ENCODE measurements at regions not wholly inside any gene's neighbourhood (a gene's known extent, or its start where the extent isn't known, plus 50 kb on each side); places are given as distances from the start of the nearest gene placed in this dataset.

DNA sequence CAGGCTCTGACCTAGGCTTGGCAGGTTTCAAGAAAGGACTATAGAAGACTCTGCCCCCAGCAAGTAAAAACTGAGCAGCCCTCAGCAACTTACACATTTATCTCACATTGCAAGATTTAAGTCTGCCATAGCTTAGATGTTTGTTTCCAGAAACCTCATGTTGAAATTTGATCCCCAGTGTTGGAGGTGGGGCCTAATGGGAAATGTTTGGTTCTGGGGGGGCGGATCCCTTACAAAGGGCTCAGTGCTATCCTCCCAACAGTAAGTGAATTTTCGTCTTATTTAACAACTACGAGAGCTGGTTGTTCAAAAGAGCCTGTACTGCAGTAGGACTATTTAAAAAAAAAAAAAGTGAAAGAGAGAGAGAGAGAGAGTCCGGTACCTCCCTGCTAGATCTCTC, 125.2 kb upstream of the PROK2 start:
- Histone ChIP-seq H3K4me3 (no peak overlapping the region), H3K4me1 (peaks cover 10% of the 10 kb centered on the region), H3K27me3 (no peaks in the 10 kb centered on the region), H3K9me3 (no peaks in the 10 kb centered on the region), H3K4me2 (no peak overlapping the region), H3K27ac (no peak overlapping the region), H3K9ac (no peak overlapping the region), H4K20me1 (no peaks in the 10 kb centered on the region), H3K36me3 (no peaks in the 10 kb centered on the region)
- TF ChIP-seq Cebpa-rat (IDR thresholded peaks at IDR 0.05), result no peak

GRCh38 chr3:71907996-71908395, 123.0 kb upstream of the PROK2 start:
- no peak overlapping the region for H3K9ac ChIP-seq
- no peak overlapping the region for H3K4me2 ChIP-seq
- TF ChIP-seq Cebpa-rat (IDR thresholded peaks at IDR 0.05), result no peak
- H3K4me1 ChIP-seq, result peaks cover 19% of the 10 kb centered on the region
- H3K36me3 ChIP-seq, result no peaks in the 10 kb centered on the region
- H3K9me3 ChIP-seq, result no peaks in the 10 kb centered on the region
- no peak overlapping the region for H3K4me3 ChIP-seq
- no peak overlapping the region for H3K27ac ChIP-seq
- no peaks in the 10 kb centered on the region for H3K27me3 ChIP-seq
- no peaks in the 10 kb centered on the region for H4K20me1 ChIP-seq

GRCh38 chr3:71906976-71907375, 122.0 kb upstream of the PROK2 start:
- no peaks in the 10 kb centered on the region for H3K9me3 ChIP-seq
- H3K27me3 ChIP-seq, result no peaks in the 10 kb centered on the region
- no peak overlapping the region for H3K9ac ChIP-seq
- no peaks in the 10 kb centered on the region for H4K20me1 ChIP-seq
- TF ChIP-seq Cebpa-rat (IDR thresholded peaks at IDR 0.05), result no peak
- H3K4me1 ChIP-seq, result peaks cover 24% of the 10 kb centered on the region
- H3K27ac ChIP-seq, result no peak overlapping the region
- no peak overlapping the region; the same call in 1 of the 2 replicates for H3K4me2 ChIP-seq
- H3K36me3 ChIP-seq, result no peaks in the 10 kb centered on the region
- no peak overlapping the region for H3K4me3 ChIP-seq

DNA sequence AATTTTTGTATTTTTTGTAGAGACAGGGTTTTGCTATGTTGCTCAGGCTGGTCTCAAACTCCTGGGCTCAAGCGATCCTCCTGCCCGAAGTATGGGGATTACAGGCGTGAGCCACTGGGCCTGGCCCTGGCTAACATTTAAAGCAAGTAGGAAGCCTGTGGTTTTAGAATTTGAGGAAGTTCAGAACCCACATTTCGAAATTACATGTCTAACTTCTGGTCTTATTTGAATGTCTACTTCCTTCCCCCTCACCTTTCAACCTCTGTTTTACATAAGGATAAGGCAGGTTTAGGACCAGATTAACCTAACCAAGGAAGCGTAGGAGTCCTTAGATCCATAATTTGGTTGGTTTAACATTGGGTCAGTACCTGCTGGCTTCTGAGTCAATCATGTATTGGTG, 120.5 kb upstream of the PROK2 start:
- no peaks in the 10 kb centered on the region for H3K36me3 ChIP-seq
- peaks cover 24% of the 10 kb centered on the region for H3K4me1 ChIP-seq
- H4K20me1 ChIP-seq, result no peaks in the 10 kb centered on the region
- H3K4me3 ChIP-seq, result no peak overlapping the region
- TF ChIP-seq Cebpa-rat (IDR thresholded peaks at IDR 0.05), result no peak
- H3K27me3 ChIP-seq, result no peaks in the 10 kb centered on the region
- H3K9me3 ChIP-seq, result no peaks in the 10 kb centered on the region
- H3K9ac ChIP-seq, result no peak overlapping the region
- no peak overlapping the region for H3K27ac ChIP-seq
- H3K4me2 ChIP-seq, result peak overlapping the region; percentile 68

GRCh38 chr3:71903936-71904335, 119.0 kb upstream of the PROK2 start:
- Histone ChIP-seq H3K4me3 (no peak overlapping the region), H3K4me1 (peaks cover 24% of the 10 kb centered on the region), H4K20me1 (no peaks in the 10 kb centered on the region), H3K4me2 (no peak overlapping the region), H3K36me3 (no peaks in the 10 kb centered on the region), H3K9me3 (no peaks in the 10 kb centered on the region), H3K27ac (no peak overlapping the region), H3K9ac (no peak overlapping the region), H3K27me3 (no peaks in the 10 kb centered on the region)
- no peak for TF ChIP-seq Cebpa-rat (IDR thresholded peaks at IDR 0.05)

DNA sequence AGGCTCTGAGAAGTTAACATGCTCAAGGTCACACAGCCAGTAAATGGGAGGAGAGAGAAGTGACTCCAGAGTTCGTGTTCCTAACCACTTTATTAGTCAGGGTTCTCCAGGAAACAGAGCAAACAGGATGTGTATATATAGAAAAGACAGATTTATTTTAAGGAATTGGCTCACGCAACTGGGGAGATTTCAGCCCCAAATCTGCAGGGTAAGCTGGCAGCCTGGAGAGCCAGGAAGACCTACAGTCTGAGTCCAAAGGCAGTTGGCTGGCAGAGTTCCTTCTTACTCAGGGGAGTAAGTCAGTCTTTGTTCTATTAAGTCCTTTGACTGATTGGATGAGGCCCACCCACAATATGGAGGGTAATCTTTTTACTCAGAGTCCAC, 118.2 kb upstream of the PROK2 start:
- no peak for TF ChIP-seq Cebpa-rat (IDR thresholded peaks at IDR 0.05)
- H3K9me3 ChIP-seq, result no peaks in the 10 kb centered on the region
- H3K27ac ChIP-seq, result no peak overlapping the region
- no peaks in the 10 kb centered on the region for H3K27me3 ChIP-seq
- H3K4me2 ChIP-seq, result peak overlapping the region; percentile 52
- H3K9ac ChIP-seq, result no peak overlapping the region
- H4K20me1 ChIP-seq, result no peaks in the 10 kb centered on the region
- no peak overlapping the region for H3K4me3 ChIP-seq
- peaks cover 24% of the 10 kb centered on the region for H3K4me1 ChIP-seq
- no peaks in the 10 kb centered on the region for H3K36me3 ChIP-seq

- Histone ChIP-seq H3K27me3 (no peaks in the 10 kb centered on the region), H3K9me3 (no peaks in the 10 kb centered on the region), H3K9ac (no peak overlapping the region), H3K4me1 (peaks cover 24% of the 10 kb centered on the region), H3K27ac (no peak overlapping the region), H3K4me2 (peak overlapping the region; percentile 52), H3K36me3 (no peaks in the 10 kb centered on the region), H3K4me3 (no peak overlapping the region), H4K20me1 (no peaks in the 10 kb centered on the region)
- TF ChIP-seq Cebpa-rat (IDR thresholded peaks at IDR 0.05), result no peak
Observed at GRCh38 chr3:71902258-71903111, 117.5 kb upstream of the PROK2 start.

- no peak overlapping the region for H3K27ac ChIP-seq
- H3K4me2 ChIP-seq, result no peak overlapping the region
- H3K9me3 ChIP-seq, result no peaks in the 10 kb centered on the region
Observed at GRCh38 chr3:71901645-71902044, 116.7 kb upstream of the PROK2 start.

DNA sequence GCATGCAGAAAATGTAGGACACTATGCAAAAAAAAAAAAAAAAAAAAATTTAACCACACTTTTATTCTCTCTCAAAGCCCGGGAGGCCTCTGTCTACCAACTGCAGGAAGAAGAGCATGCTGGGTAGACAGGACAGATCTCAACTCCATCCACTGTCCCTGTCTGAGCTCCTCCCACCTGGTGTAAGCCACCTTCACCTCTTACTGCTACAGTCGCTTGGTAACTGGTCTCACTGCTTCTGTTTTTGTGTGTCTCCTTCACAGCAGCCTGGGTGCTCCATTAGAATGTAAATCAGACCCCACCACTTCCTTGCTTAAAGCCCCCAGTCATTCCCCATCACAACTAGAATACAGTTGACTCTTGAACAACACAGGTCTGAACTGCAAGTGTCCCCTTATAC, 115.1 kb upstream of the PROK2 start:
- H3K27me3 ChIP-seq, result no peaks in the 10 kb centered on the region
- H3K9ac ChIP-seq, result no peak overlapping the region
- no peaks in the 10 kb centered on the region for H3K9me3 ChIP-seq
- no peak overlapping the region for H3K4me3 ChIP-seq
- no peaks in the 10 kb centered on the region for H4K20me1 ChIP-seq
- no peak overlapping the region for H3K4me2 ChIP-seq
- H3K27ac ChIP-seq, result no peak overlapping the region
- H3K4me1 ChIP-seq, result peaks cover 14% of the 10 kb centered on the region
- H3K36me3 ChIP-seq, result no peaks in the 10 kb centered on the region
- TF ChIP-seq Cebpa-rat (IDR thresholded peaks at IDR 0.05), result no peak

More at GRCh38 chr3:71901645-71902044, 116.7 kb upstream of the PROK2 start:
- Histone ChIP-seq H3K4me3 (no peak overlapping the region), H3K27me3 (no peaks in the 10 kb centered on the region), H4K20me1 (no peaks in the 10 kb centered on the region), H3K9ac (no peak overlapping the region), H3K36me3 (no peaks in the 10 kb centered on the region), H3K4me1 (peaks cover 24% of the 10 kb centered on the region)
- TF ChIP-seq Cebpa-rat (IDR thresholded peaks at IDR 0.05), result no peak

DNA sequence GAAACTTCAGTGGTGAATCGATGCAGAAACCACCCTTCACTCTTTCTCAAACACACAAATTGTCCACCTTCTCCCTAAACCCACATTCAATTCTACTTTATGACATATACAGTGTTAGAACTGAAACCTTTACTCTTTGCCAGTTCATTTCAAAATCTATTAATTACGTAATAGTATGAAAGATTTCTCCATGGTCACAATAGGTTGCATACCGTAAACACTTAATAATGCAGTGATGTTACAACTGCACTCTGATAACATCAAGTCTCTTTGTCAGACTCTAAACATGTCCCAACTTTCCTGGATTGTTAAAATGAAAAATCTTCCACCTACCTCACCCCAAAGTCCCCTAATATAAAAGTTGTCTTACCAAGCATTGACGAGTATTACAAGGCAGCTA, 111.8 kb upstream of the PROK2 start:
- H3K27me3 ChIP-seq, result no peaks in the 10 kb centered on the region
- H3K4me1 ChIP-seq, result peaks cover 13% of the 10 kb centered on the region
- no peak; the same call in 1 of the 2 replicates for TF ChIP-seq Cebpa-rat (IDR thresholded peaks at IDR 0.05)
- H3K9me3 ChIP-seq, result no peaks in the 10 kb centered on the region
- H3K27ac ChIP-seq, result no peak overlapping the region
- no peak overlapping the region for H3K9ac ChIP-seq
- H3K4me3 ChIP-seq, result no peak overlapping the region
- H3K4me2 ChIP-seq, result no peak overlapping the region
- no peaks in the 10 kb centered on the region for H3K36me3 ChIP-seq
- no peaks in the 10 kb centered on the region for H4K20me1 ChIP-seq

Measured in BLaER1 (cell line).